ENCODE measurements at regions not wholly inside any gene's neighbourhood (a gene's known extent, or its start where the extent isn't known, plus 50 kb on each side); places are given as distances from the start of the nearest gene placed in this dataset.

- no peak overlapping the region for H3K4me3 Mint-ChIP-seq
Observed at GRCh38 chr12:76637807-76638206, 78.2 kb upstream of the OSBPL8 start.

More at GRCh38 chr12:76637807-76638206, 78.2 kb upstream of the OSBPL8 start:
- H3K9me3 Mint-ChIP-seq, result no peaks in the 10 kb centered on the region
- CTCF ChIA-PET, result no interaction called here
- POLR2A ChIA-PET, result no interaction called here
- no peak overlapping the region for H3K27ac Mint-ChIP-seq
- no peak for ATAC-seq
- TF ChIP-seq, protein P1, sequence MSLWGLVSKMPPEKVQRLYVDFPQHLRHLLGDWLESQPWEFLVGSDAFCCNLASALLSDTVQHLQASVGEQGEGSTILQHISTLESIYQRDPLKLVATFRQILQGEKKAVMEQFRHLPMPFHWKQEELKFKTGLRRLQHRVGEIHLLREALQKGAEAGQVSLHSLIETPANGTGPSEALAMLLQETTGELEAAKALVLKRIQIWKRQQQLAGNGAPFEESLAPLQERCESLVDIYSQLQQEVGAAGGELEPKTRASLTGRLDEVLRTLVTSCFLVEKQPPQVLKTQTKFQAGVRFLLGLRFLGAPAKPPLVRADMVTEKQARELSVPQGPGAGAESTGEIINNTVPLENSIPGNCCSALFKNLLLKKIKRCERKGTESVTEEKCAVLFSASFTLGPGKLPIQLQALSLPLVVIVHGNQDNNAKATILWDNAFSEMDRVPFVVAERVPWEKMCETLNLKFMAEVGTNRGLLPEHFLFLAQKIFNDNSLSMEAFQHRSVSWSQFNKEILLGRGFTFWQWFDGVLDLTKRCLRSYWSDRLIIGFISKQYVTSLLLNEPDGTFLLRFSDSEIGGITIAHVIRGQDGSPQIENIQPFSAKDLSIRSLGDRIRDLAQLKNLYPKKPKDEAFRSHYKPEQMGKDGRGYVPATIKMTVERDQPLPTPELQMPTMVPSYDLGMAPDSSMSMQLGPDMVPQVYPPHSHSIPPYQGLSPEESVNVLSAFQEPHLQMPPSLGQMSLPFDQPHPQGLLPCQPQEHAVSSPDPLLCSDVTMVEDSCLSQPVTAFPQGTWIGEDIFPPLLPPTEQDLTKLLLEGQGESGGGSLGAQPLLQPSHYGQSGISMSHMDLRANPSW (CRISPR knock-in tag; conservative IDR thresholded peaks at IDR 0.05; ENCODE audit: low read depth), result no peak
- no peak for TF ChIP-seq FOXK1 (CRISPR knock-in tag; IDR thresholded peaks at IDR 0.05)
- TF ChIP-seq, protein P2, sequence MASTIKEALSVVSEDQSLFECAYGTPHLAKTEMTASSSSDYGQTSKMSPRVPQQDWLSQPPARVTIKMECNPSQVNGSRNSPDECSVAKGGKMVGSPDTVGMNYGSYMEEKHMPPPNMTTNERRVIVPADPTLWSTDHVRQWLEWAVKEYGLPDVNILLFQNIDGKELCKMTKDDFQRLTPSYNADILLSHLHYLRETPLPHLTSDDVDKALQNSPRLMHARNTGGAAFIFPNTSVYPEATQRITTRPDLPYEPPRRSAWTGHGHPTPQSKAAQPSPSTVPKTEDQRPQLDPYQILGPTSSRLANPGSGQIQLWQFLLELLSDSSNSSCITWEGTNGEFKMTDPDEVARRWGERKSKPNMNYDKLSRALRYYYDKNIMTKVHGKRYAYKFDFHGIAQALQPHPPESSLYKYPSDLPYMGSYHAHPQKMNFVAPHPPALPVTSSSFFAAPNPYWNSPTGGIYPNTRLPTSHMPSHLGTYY (CRISPR knock-in tag; IDR thresholded peaks at IDR 0.05), result no peak
- no peak for TF ChIP-seq IRF2 (CRISPR knock-in tag; IDR thresholded peaks at IDR 0.05; ENCODE audit: borderline replicate concordance, low read depth)
- TF ChIP-seq E2F5 (CRISPR knock-in tag; IDR thresholded peaks at IDR 0.05), result no peak
- TF ChIP-seq FOXJ3 (CRISPR knock-in tag; IDR thresholded peaks at IDR 0.05; ENCODE audit: borderline replicate concordance), result no peak
- TF ChIP-seq NFATC4 (CRISPR knock-in tag; IDR thresholded peaks at IDR 0.05), result no peak
- TF ChIP-seq GABPB1 (CRISPR knock-in tag; IDR thresholded peaks at IDR 0.05), result no peak
- TF ChIP-seq SP1 (CRISPR knock-in tag; conservative IDR thresholded peaks at IDR 0.05), result no peak
- no peak for TF ChIP-seq ZNF423 (CRISPR knock-in tag; IDR thresholded peaks at IDR 0.05)
- TF ChIP-seq, protein P3, sequence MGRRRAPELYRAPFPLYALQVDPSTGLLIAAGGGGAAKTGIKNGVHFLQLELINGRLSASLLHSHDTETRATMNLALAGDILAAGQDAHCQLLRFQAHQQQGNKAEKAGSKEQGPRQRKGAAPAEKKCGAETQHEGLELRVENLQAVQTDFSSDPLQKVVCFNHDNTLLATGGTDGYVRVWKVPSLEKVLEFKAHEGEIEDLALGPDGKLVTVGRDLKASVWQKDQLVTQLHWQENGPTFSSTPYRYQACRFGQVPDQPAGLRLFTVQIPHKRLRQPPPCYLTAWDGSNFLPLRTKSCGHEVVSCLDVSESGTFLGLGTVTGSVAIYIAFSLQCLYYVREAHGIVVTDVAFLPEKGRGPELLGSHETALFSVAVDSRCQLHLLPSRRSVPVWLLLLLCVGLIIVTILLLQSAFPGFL (CRISPR knock-in tag; IDR thresholded peaks at IDR 0.05; ENCODE audit: borderline replicate concordance), result no peak
- TF ChIP-seq, protein P4, sequence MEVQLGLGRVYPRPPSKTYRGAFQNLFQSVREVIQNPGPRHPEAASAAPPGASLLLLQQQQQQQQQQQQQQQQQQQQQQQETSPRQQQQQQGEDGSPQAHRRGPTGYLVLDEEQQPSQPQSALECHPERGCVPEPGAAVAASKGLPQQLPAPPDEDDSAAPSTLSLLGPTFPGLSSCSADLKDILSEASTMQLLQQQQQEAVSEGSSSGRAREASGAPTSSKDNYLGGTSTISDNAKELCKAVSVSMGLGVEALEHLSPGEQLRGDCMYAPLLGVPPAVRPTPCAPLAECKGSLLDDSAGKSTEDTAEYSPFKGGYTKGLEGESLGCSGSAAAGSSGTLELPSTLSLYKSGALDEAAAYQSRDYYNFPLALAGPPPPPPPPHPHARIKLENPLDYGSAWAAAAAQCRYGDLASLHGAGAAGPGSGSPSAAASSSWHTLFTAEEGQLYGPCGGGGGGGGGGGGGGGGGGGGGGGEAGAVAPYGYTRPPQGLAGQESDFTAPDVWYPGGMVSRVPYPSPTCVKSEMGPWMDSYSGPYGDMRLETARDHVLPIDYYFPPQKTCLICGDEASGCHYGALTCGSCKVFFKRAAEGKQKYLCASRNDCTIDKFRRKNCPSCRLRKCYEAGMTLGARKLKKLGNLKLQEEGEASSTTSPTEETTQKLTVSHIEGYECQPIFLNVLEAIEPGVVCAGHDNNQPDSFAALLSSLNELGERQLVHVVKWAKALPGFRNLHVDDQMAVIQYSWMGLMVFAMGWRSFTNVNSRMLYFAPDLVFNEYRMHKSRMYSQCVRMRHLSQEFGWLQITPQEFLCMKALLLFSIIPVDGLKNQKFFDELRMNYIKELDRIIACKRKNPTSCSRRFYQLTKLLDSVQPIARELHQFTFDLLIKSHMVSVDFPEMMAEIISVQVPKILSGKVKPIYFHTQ (CRISPR knock-in tag; IDR thresholded peaks at IDR 0.05), result no peak
- no peak for TF ChIP-seq E2F4 (CRISPR knock-in tag; IDR thresholded peaks at IDR 0.05; ENCODE audit: borderline replicate concordance, low read depth)
- TF ChIP-seq TCF7 (CRISPR knock-in tag; IDR thresholded peaks at IDR 0.05; ENCODE audit: low read depth), result no peak
- no peak for TF ChIP-seq ZNF138 (CRISPR knock-in tag; conservative IDR thresholded peaks at IDR 0.05)
- TF ChIP-seq KAT7 (CRISPR knock-in tag; IDR thresholded peaks at IDR 0.05; ENCODE audit: borderline replicate concordance), result no peak
- TF ChIP-seq ETV6 (CRISPR knock-in tag; IDR thresholded peaks at IDR 0.05), result no peak
- no peak for TF ChIP-seq ZNF512 (CRISPR knock-in tag; IDR thresholded peaks at IDR 0.05; ENCODE audit: borderline replicate concordance)
- TF ChIP-seq, protein P5, sequence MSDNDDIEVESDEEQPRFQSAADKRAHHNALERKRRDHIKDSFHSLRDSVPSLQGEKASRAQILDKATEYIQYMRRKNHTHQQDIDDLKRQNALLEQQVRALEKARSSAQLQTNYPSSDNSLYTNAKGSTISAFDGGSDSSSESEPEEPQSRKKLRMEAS (CRISPR knock-in tag; IDR thresholded peaks at IDR 0.05), result no peak
- TF ChIP-seq, protein P6, sequence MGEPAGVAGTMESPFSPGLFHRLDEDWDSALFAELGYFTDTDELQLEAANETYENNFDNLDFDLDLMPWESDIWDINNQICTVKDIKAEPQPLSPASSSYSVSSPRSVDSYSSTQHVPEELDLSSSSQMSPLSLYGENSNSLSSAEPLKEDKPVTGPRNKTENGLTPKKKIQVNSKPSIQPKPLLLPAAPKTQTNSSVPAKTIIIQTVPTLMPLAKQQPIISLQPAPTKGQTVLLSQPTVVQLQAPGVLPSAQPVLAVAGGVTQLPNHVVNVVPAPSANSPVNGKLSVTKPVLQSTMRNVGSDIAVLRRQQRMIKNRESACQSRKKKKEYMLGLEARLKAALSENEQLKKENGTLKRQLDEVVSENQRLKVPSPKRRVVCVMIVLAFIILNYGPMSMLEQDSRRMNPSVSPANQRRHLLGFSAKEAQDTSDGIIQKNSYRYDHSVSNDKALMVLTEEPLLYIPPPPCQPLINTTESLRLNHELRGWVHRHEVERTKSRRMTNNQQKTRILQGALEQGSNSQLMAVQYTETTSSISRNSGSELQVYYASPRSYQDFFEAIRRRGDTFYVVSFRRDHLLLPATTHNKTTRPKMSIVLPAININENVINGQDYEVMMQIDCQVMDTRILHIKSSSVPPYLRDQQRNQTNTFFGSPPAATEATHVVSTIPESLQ (CRISPR knock-in tag; IDR thresholded peaks at IDR 0.05), result no peak
- H3K4me1 Mint-ChIP-seq, result peaks cover 29% of the 10 kb centered on the region
- DNase-seq (ENCODE audit: low spot score), result no peak
- H3K36me3 Mint-ChIP-seq, result no peaks in the 10 kb centered on the region
- no peaks in the 10 kb centered on the region for H3K27me3 Mint-ChIP-seq (ENCODE audit: low read depth)
